ENCODE measurements at regions not wholly inside any gene's neighbourhood (a gene's known extent, or its start where the extent isn't known, plus 50 kb on each side); places are given as distances from the start of the nearest gene placed in this dataset.

- no peak for ATAC-seq
- H3K4me1 ChIP-seq = no peaks in the 10 kb centered on the region
- FAIRE-seq = no peak
- ChIA-PET POLR2A (no interaction called here), CTCF (no interaction called here)
- TF ChIP-seq ESRRA (IDR thresholded peaks at IDR 0.05; ENCODE audit: borderline replicate concordance, low read length) (no peak), CBX8 (IDR thresholded peaks at IDR 0.05) (no peak), RFX5 (IDR thresholded peaks at IDR 0.05) (no peak), PHF8 (IDR thresholded peaks at IDR 0.05; ENCODE audit: borderline replicate concordance, low read depth) (no peak), CEBPB (IDR thresholded peaks at IDR 0.05) (no peak), GATA3 (IDR thresholded peaks at IDR 0.05; ENCODE audit: borderline replicate concordance) (no peak), KDM1A (IDR thresholded peaks at IDR 0.05; ENCODE audit: low read depth) (no peak), RARB (CRISPR knock-in tag; IDR thresholded peaks at IDR 0.05) (no peak), RAD21 (conservative IDR thresholded peaks at IDR 0.05 in 1 of 2, IDR thresholded peaks at IDR 0.05 in 1 of 2) (no peak), HOXB13 (CRISPR knock-in tag; IDR thresholded peaks at IDR 0.05; ENCODE audit: low read depth) (no peak), NFE2L2 (conservative IDR thresholded peaks at IDR 0.05; ENCODE audit: low read length) (no peak), HOXB5 (CRISPR knock-in tag; IDR thresholded peaks at IDR 0.05) (no peak), BHLHE40 (IDR thresholded peaks at IDR 0.05; ENCODE audit: low read depth, low read length) (no peak), RNF2 (IDR thresholded peaks at IDR 0.05; ENCODE audit: borderline replicate concordance, low read depth) (no peak)
- no peak overlapping the region for H3K4me3 ChIP-seq
- DNase-seq (ENCODE audit: low read depth in 1 of 2, low spot score in 1 of 2) = no peak
- no peaks in the 10 kb centered on the region for H3K9me3 ChIP-seq
- no peak overlapping the region for H3K27ac ChIP-seq
- H3K4me2 ChIP-seq = no peak overlapping the region
- 75% methylated on average over 8 of the region's 8 CpGs for WGBS (ENCODE audit: missing lambda C conversion rate)
Observed at GRCh38 chr2:41116106-41116797, 664.4 kb upstream of the SLC8A1 start.

GRCh38 chr2:41119489-41119888, 667.6 kb upstream of the SLC8A1 start:
- ChIA-PET CTCF (no interaction called here), POLR2A (no interaction called here)
- Histone ChIP-seq H3K4me2 (no peak overlapping the region), H3K4me1 (no peaks in the 10 kb centered on the region), H3K4me3 (no peak overlapping the region), H3K9me3 (no peaks in the 10 kb centered on the region), H3K27ac (no peak overlapping the region)
- no peak for ATAC-seq
- no peak for TF ChIP-seq TFCP2L1 (CRISPR knock-in tag; IDR thresholded peaks at IDR 0.05)
- WGBS (ENCODE audit: missing lambda C conversion rate) = 30% methylated on average over 4 of the region's 4 CpGs
- no peak for DNase-seq (ENCODE audit: low read depth in 1 of 2, low spot score in 1 of 2)
- FAIRE-seq = no peak

GRCh38 chr2:41123341-41123740, 671.5 kb upstream of the SLC8A1 start:
- TF ChIP-seq MAX (IDR thresholded peaks at IDR 0.05) (no peak), BCL3 (IDR thresholded peaks at IDR 0.05) (no peak), RNF2 (IDR thresholded peaks at IDR 0.05; ENCODE audit: borderline replicate concordance, low read depth) (no peak), NPAS2 (CRISPR knock-in tag; IDR thresholded peaks at IDR 0.05; ENCODE audit: borderline replicate concordance) (no peak), GATA3 (IDR thresholded peaks at IDR 0.05; ENCODE audit: borderline replicate concordance) (no peak), HDAC2 (IDR thresholded peaks at IDR 0.05) (no peak), BHLHE40 (IDR thresholded peaks at IDR 0.05; ENCODE audit: low read depth, low read length) (no peak), FOXS1 (CRISPR knock-in tag; IDR thresholded peaks at IDR 0.05) (no peak), MYC (IDR thresholded peaks at IDR 0.05; ENCODE audit: borderline replicate concordance, low read length) (no peak), USF2 (IDR thresholded peaks at IDR 0.05) (no peak), TP53 (CRISPR knock-in tag; IDR thresholded peaks at IDR 0.05) (no peak), POLR2AphosphoS2 (conservative IDR thresholded peaks at IDR 0.05; ENCODE audit: low read length) (no peak), HOXB13 (CRISPR knock-in tag; IDR thresholded peaks at IDR 0.05; ENCODE audit: low read depth) (no peak), ELK1 (IDR thresholded peaks at IDR 0.05; ENCODE audit: low read depth, low read length) (no peak), ZNF302 (CRISPR knock-in tag; IDR thresholded peaks at IDR 0.05) (no peak)
- Histone ChIP-seq H3K4me2 (no peak overlapping the region), H3K4me1 (no peaks in the 10 kb centered on the region), H3K27ac (no peak overlapping the region), H3K9me3 (no peaks in the 10 kb centered on the region), H3K4me3 (no peak overlapping the region)
- ChIA-PET CTCF (no interaction called here), POLR2A (no interaction called here)
- no peak for FAIRE-seq
- ATAC-seq = no peak
- 0% methylated on average over 1 of the region's 1 CpG for WGBS (ENCODE audit: missing lambda C conversion rate)
- no peak for DNase-seq (ENCODE audit: low read depth in 1 of 2, low spot score in 1 of 2)

Measured in A549 (cell line).